Thyroid gland (tissue), 4 donors: ENCODE measurements at regions not wholly inside any gene's neighbourhood (a gene's known extent, or its start where the extent isn't known, plus 50 kb on each side); places are given as distances from the start of the nearest gene placed in this dataset.

Experiments used
- POLR2A ChIP-seq, 2 donors: fragments of 450-650 bp; IDR thresholded peaks; one replicate each; pipeline ENCODE4 v1.6.1; 2017; ENCODE audit warnings: antibody characterized with exemption in 2 of 2, mild to moderate bottlenecking in 2 of 2, moderate library complexity in 1 of 2
- TF ChIP-seq, protein P1 (sequence below), 6 experiments: fragments of 200-600 bp in 3 of 6; fragments of 450-650 bp in 3 of 6; sonication (generic) in 3 of 6; IDR thresholded peaks; one replicate each; pipeline ENCODE4 v1.5.1; 2016 to 2019; ENCODE audit warnings: antibody characterized with exemption in 6 of 6, mild to moderate bottlenecking in 2 of 6, inconsistent platforms in 1 of 6, moderate library complexity in 1 of 6

DNA sequence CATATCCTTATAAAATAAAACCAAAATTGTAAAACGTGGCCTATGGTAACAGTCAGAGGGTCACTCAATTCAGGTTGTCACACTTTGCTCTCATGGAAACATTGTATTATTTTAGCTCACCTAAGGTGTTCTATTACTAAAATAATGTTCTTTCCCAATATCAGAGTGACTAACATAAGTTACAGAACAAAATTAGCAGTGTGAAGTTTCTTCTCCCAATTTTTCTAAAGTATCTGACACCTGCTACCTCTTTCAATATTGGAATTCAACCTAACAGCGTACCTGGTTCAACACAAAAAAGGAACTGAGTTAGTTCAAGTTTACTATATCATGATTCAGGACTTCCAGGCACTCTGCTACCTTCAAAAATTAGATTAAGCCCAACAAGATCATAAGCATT is 190.4 kb downstream of the ZEB2 start:
- TF ChIP-seq, protein P1, sequence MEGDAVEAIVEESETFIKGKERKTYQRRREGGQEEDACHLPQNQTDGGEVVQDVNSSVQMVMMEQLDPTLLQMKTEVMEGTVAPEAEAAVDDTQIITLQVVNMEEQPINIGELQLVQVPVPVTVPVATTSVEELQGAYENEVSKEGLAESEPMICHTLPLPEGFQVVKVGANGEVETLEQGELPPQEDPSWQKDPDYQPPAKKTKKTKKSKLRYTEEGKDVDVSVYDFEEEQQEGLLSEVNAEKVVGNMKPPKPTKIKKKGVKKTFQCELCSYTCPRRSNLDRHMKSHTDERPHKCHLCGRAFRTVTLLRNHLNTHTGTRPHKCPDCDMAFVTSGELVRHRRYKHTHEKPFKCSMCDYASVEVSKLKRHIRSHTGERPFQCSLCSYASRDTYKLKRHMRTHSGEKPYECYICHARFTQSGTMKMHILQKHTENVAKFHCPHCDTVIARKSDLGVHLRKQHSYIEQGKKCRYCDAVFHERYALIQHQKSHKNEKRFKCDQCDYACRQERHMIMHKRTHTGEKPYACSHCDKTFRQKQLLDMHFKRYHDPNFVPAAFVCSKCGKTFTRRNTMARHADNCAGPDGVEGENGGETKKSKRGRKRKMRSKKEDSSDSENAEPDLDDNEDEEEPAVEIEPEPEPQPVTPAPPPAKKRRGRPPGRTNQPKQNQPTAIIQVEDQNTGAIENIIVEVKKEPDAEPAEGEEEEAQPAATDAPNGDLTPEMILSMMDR (IDR thresholded peaks at IDR 0.05): no peak
- TF ChIP-seq POLR2A (IDR thresholded peaks at IDR 0.05): no peak
